Lung (tissue), 11 donors: ENCODE measurements at regions not wholly inside any gene's neighbourhood (a gene's known extent, or its start where the extent isn't known, plus 50 kb on each side); places are given as distances from the start of the nearest gene placed in this dataset.

Experiments used
- ATAC-seq: fragments of 200-7000 bp; cut with Tn5 transposase; one replicate; pipeline ENCODE4 v1.9.1; 2020; ENCODE audit warnings: moderate number of reproducible peaks; ENCODE audit not compliant: insufficient read depth, low FRiP score
- DNase-seq, 3 donors: peaks; one replicate each; pipeline ENCODE4 v3.0.0-alpha.2; 2013 to 2017
- H3K27ac ChIP-seq, 2 donors: one replicate each; pipeline ENCODE4 v1.5.1; 2013; ENCODE audit warnings: mild to moderate bottlenecking in 2 of 2, moderate library complexity in 2 of 2, control low read depth in 1 of 2, inconsistent platforms in 1 of 2, low read depth in 1 of 2, low read length in 1 of 2
- H3K27me3 ChIP-seq, 3 donors: one replicate each; pipeline ENCODE4 v1.5.1; 2013; ENCODE audit warnings: low read length in 2 of 3; ENCODE audit not compliant: control insufficient read depth in 3 of 3, insufficient read depth in 3 of 3
- H3K36me3 ChIP-seq, 4 donors: one replicate each; pipeline ENCODE4 v1.5.1; 2013; ENCODE audit warnings: low read length in 4 of 4, mild to moderate bottlenecking in 1 of 4, moderate library complexity in 1 of 4; ENCODE audit not compliant: control insufficient read depth in 4 of 4, insufficient read depth in 4 of 4
- H3K4me1 ChIP-seq, 5 donors: one replicate each; pipeline ENCODE4 v1.5.1; 2013; ENCODE audit warnings: low read length in 5 of 5, mild to moderate bottlenecking in 2 of 5, moderate library complexity in 1 of 5; ENCODE audit not compliant: control insufficient read depth in 5 of 5, insufficient read depth in 5 of 5
- H3K4me3 ChIP-seq: one replicate; pipeline ENCODE4 v1.5.1; 2013; ENCODE audit warnings: mild to moderate bottlenecking, control low read depth, moderate library complexity
- H3K9ac ChIP-seq, 2 donors: one replicate each; pipeline ENCODE4 v1.5.1; 2013; ENCODE audit warnings: low read length in 2 of 2, control low read depth in 1 of 2; ENCODE audit not compliant: insufficient read depth in 1 of 2
- H3K9me3 ChIP-seq, 4 donors: one replicate each; pipeline ENCODE4 v1.5.1; 2013; ENCODE audit warnings: low read length in 3 of 4, mild to moderate bottlenecking in 1 of 4, moderate library complexity in 1 of 4; ENCODE audit not compliant: control insufficient read depth in 4 of 4, insufficient read depth in 3 of 4
- CTCF ChIP-seq: IDR thresholded peaks from 2 replicates; pipeline ENCODE4 v1.5.1; 2012; ENCODE audit warnings: mild to moderate bottlenecking; ENCODE audit errors: control extremely low read depth, extremely low read depth
- WGBS, 2 donors: extraction: QIAGEN DNeasy Blood & Tissue Kit; methylation state at CpG; one replicate each; pipeline ENCODE4 v1.1.7; 2013; 5-methylcytosine and 5-hydroxymethylcytosine counted together
- donor health status: control.
- donor health status: control.
- donor health status: Bipolar disorder and iron deficiency.
- donor health status: healthy.
- donor health status: DM: yes; HTN: yes; CAD: no.

DNA sequence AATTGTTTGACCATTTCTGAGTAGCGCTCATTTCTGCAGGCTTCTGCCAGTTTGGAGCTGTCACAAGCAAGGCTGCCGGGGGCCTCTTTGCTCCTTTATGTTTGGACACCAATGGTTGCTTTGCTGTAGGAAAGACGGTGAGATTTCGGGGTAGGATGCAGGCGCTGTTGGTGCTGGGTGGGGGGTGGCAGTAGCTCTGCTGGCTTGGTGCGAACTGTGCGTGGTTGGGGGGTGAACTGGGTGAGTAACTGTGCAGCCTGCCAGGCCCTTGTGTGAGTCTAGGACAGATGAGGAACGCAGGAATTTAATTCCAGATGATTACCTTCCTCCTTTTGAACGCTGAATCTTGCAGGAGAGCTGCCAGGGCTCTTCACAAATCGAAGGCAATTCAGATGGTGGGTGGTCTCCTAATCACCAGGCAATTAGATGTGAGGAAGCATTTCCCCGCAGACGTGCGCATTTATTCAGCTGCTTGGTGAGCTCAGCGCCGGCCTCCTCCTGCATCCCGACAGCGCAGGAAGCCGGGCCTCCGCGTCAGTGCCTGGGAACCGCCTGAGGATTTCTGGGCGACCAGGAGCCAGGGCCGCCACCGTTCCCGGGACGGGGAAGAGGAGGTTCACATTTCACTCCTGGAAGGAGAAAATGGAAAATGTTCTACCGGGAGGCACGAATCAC lies 154.4 kb downstream of the FOXL1 start:
- peaks cover 0 to 13% (median 0%) of the 10 kb centered on the region in 5 donors for H3K4me1 ChIP-seq
- H3K27ac ChIP-seq, result no peak overlapping the region
- peaks cover 0 to 45% (median 44%) of the 10 kb centered on the region in 3 donors for H3K27me3 ChIP-seq
- H3K9ac ChIP-seq, result no peak overlapping the region
- H3K36me3 ChIP-seq, result no peaks in the 10 kb centered on the region
- no peak for ATAC-seq
- H3K9me3 ChIP-seq, result peaks cover 0 to 10% (median 0%) of the 10 kb centered on the region in 4 donors
- H3K4me3 ChIP-seq, result no peak overlapping the region
- TF ChIP-seq CTCF, result no peak
- DNase-seq, result peak in 2 of 3 donors; percentile 33 to 40
- WGBS, 2 donors, result 25 to 34% methylated on average over 28 of the region's 28 CpGs

DNA sequence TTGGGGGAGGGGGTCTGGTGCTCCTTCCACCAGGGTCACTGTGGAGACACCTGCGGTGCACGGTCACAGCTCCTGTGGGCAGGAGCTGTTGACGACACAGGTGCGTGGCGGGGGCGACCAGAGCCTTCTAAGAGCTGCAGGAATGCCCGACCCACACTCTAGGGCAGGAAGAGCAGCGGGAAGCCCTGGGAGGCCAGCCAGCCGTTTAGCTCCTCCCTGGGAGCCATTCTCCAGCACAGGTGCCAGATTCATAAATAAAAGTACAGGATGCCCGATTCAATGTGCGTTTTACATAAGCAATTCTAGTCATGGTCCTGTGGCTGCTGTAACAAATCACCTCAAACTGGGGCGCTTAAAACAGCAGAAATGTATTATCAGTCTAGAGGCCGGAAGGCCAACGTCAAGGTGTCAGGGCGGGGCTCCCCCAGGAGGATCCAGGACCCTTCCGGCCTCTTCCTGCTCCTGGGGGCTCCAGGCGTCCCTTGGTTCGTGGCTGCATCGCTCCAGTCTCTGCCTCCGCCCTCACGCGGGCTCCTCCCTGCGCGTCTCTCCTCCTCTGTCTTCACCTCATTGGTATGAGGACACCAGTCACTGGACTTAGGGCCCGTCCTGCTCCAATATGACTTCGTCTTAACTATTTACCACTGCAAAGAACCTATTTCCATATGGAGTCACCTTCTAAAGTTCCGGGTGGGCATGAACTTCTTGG lies 155.4 kb downstream of the FOXL1 start:
- WGBS, 2 donors, result 48 to 52% methylated on average over 26 to 27 of the region's 27 CpGs
- H3K27me3 ChIP-seq, result peaks cover 0 to 45% (median 44%) of the 10 kb centered on the region in 3 donors
- no peak overlapping the region for H3K27ac ChIP-seq
- no peak for TF ChIP-seq CTCF
- DNase-seq (no peak), ATAC-seq (no peak)
- H3K9me3 ChIP-seq, result peaks cover 0 to 9% (median 0%) of the 10 kb centered on the region in 4 donors
- H3K9ac ChIP-seq, result no peak overlapping the region
- peaks cover 0 to 13% (median 0%) of the 10 kb centered on the region in 5 donors for H3K4me1 ChIP-seq
- no peak overlapping the region for H3K4me3 ChIP-seq
- H3K36me3 ChIP-seq, result no peaks in the 10 kb centered on the region

- ATAC-seq (no peak), DNase-seq (no peak)
- Histone ChIP-seq H3K36me3 (no peaks in the 10 kb centered on the region), H3K4me3 (no peak overlapping the region), H3K9me3 (peaks cover 0 to 6% (median 0%) of the 10 kb centered on the region in 4 donors), H3K27me3 (peaks cover 0 to 43% (median 34%) of the 10 kb centered on the region in 3 donors), H3K9ac (no peak overlapping the region), H3K27ac (no peak overlapping the region), H3K4me1 (peaks cover 0 to 13% (median 0%) of the 10 kb centered on the region in 5 donors)
- no peak for TF ChIP-seq CTCF
- 60 to 64% methylated on average over 24 of the region's 24 CpGs for WGBS, 2 donors
Observed at GRCh38 chr16:86734543-86735460, 156.5 kb downstream of the FOXL1 start.
